ENCODE measurements at regions not wholly inside any gene's neighbourhood (a gene's known extent, or its start where the extent isn't known, plus 50 kb on each side); places are given as distances from the start of the nearest gene placed in this dataset.

- no peak for TF ChIP-seq EZH2 (IDR thresholded peaks at IDR 0.05; ENCODE audit: insufficient read depth, poor library complexity, severe bottlenecking)
- no peak for TF ChIP-seq EZH2phosphoT487 (IDR thresholded peaks at IDR 0.05; ENCODE audit: insufficient read depth, low read depth)
These were observed 554.2 kb downstream of the TCERG1L start for GRCh38 chr10:130757271-130757670.

Measured in GM23248 (cell line).